T-helper 17 cell (primary cell): ENCODE measurements at regions not wholly inside any gene's neighbourhood (a gene's known extent, or its start where the extent isn't known, plus 50 kb on each side); places are given as distances from the start of the nearest gene placed in this dataset.
A peak's percentile ranks its signal among the peaks of the same experiment; 100 is the strongest.
"Not testable (repeated sequence)": the region's sequence is repeated elsewhere in the genome, so short reads cannot be mapped to it uniquely, and the experiment has no call there.

Experiments
- ATAC-seq: fragments of 150-1000 bp; cut with Tn5 transposase; 2 replicates; pipeline ENCODE4 v1.10.0; 2021; ENCODE audit warnings: mild to moderate bottlenecking, moderate library complexity
- DNase-seq, 3 donors: peaks; one replicate each; pipeline versions ENCODE4 v3.0.0 to v3.0.0-alpha.2; 2020 to 2021
- H3K9me3 ChIP-seq: one replicate; pipeline ENCODE4 v1.7.0; 2013; ENCODE audit warnings: low read length, mild to moderate bottlenecking; ENCODE audit not compliant: control insufficient read depth, poor library complexity, severe bottlenecking
- H3K27ac Mint-ChIP-seq: one replicate; pipeline ENCODE4 v1.8.0; 2022; ENCODE audit warnings: mild to moderate bottlenecking, moderate library complexity, mixed read lengths
- H3K27me3 Mint-ChIP-seq: one replicate; pipeline ENCODE4 v1.8.0; 2022; ENCODE audit warnings: mixed read lengths
- H3K36me3 Mint-ChIP-seq: one replicate; pipeline ENCODE4 v1.8.0; 2022; ENCODE audit warnings: low read depth, mixed read lengths
- H3K4me1 Mint-ChIP-seq: one replicate; pipeline ENCODE4 v1.8.0; 2022; ENCODE audit warnings: mild to moderate bottlenecking, mixed read lengths
- H3K4me3 Mint-ChIP-seq: one replicate; pipeline ENCODE4 v1.8.0; 2022; ENCODE audit warnings: mild to moderate bottlenecking, moderate library complexity, mixed read lengths

GRCh38 chr5:7271435-7272084 is 124.4 kb upstream of the ADCY2 start:
- H3K36me3 Mint-ChIP-seq: no peaks in the 10 kb centered on the region
- ATAC-seq (no peak), DNase-seq (no peak)

GRCh38 chr5:7272408-7272965 is 123.5 kb upstream of the ADCY2 start:
- H3K27ac Mint-ChIP-seq: no peak overlapping the region

More at GRCh38 chr5:7271435-7272084, 124.4 kb upstream of the ADCY2 start:
- Mint-ChIP-seq H3K4me1 (peaks cover 3% of the 10 kb centered on the region), H3K27me3 (peaks cover 7% of the 10 kb centered on the region), H3K4me3 (no peak overlapping the region), H3K27ac (no peak overlapping the region)
- no peaks in the 10 kb centered on the region for H3K9me3 ChIP-seq

GRCh38 chr5:7274203-7274602 is 121.7 kb upstream of the ADCY2 start:
- peaks cover 3% of the 10 kb centered on the region for H3K4me1 Mint-ChIP-seq
- no peak for DNase-seq
- H3K36me3 Mint-ChIP-seq: no peaks in the 10 kb centered on the region
- H3K9me3 ChIP-seq: no peaks in the 10 kb centered on the region
- no peak for ATAC-seq
- no peak overlapping the region for H3K4me3 Mint-ChIP-seq
- H3K27me3 Mint-ChIP-seq: peaks cover 4% of the 10 kb centered on the region
- no peak overlapping the region for H3K27ac Mint-ChIP-seq

More at GRCh38 chr5:7272408-7272965, 123.5 kb upstream of the ADCY2 start:
- H3K27me3 Mint-ChIP-seq: peaks cover 7% of the 10 kb centered on the region
- H3K4me1 Mint-ChIP-seq: peaks cover 3% of the 10 kb centered on the region
- ATAC-seq (no peak), DNase-seq (no peak)
- H3K36me3 Mint-ChIP-seq: no peaks in the 10 kb centered on the region
- no peaks in the 10 kb centered on the region for H3K9me3 ChIP-seq
- no peak overlapping the region for H3K4me3 Mint-ChIP-seq

- not testable (repeated sequence) for H3K27ac Mint-ChIP-seq, DNase-seq, H3K27me3 Mint-ChIP-seq, H3K36me3 Mint-ChIP-seq, H3K4me3 Mint-ChIP-seq, H3K9me3 ChIP-seq, ATAC-seq, H3K4me1 Mint-ChIP-seq
Observed at GRCh38 chr5:7289634-7290033, 106.3 kb upstream of the ADCY2 start.

GRCh38 chr5:7297821-7298220 is 98.1 kb upstream of the ADCY2 start:
- H3K9me3 ChIP-seq, H3K27me3 Mint-ChIP-seq, H3K4me3 Mint-ChIP-seq, ATAC-seq, H3K27ac Mint-ChIP-seq, DNase-seq, H3K4me1 Mint-ChIP-seq, H3K36me3 Mint-ChIP-seq: not testable (repeated sequence)

- H3K27me3 Mint-ChIP-seq, H3K4me1 Mint-ChIP-seq, H3K27ac Mint-ChIP-seq, H3K9me3 ChIP-seq, ATAC-seq, H3K36me3 Mint-ChIP-seq, H3K4me3 Mint-ChIP-seq, DNase-seq: not testable (repeated sequence)
Observed at GRCh38 chr5:7299731-7300130, 96.2 kb upstream of the ADCY2 start.

GRCh38 chr5:7305000-7305674 is 90.8 kb upstream of the ADCY2 start:
- H3K4me3 Mint-ChIP-seq, H3K27ac Mint-ChIP-seq, H3K4me1 Mint-ChIP-seq, H3K27me3 Mint-ChIP-seq, H3K36me3 Mint-ChIP-seq, DNase-seq, H3K9me3 ChIP-seq, ATAC-seq: not testable (repeated sequence)

GRCh38 chr5:7306556-7306955 is 89.4 kb upstream of the ADCY2 start:
- H3K4me3 Mint-ChIP-seq, H3K27me3 Mint-ChIP-seq, H3K9me3 ChIP-seq, H3K27ac Mint-ChIP-seq, DNase-seq, H3K4me1 Mint-ChIP-seq, H3K36me3 Mint-ChIP-seq: not testable (repeated sequence)
- ATAC-seq: peak; percentile 51

- H3K27ac Mint-ChIP-seq, H3K27me3 Mint-ChIP-seq, H3K4me1 Mint-ChIP-seq, DNase-seq, ATAC-seq, H3K9me3 ChIP-seq, H3K4me3 Mint-ChIP-seq, H3K36me3 Mint-ChIP-seq: not testable (repeated sequence)
Observed at GRCh38 chr5:7307709-7308108, 88.2 kb upstream of the ADCY2 start.

- not testable (repeated sequence) for H3K36me3 Mint-ChIP-seq, DNase-seq, H3K9me3 ChIP-seq, H3K4me3 Mint-ChIP-seq, H3K27ac Mint-ChIP-seq, ATAC-seq, H3K4me1 Mint-ChIP-seq
- H3K27me3 Mint-ChIP-seq: peaks cover 12% of the 10 kb centered on the region
Observed at GRCh38 chr5:7309715-7310114, 86.2 kb upstream of the ADCY2 start.

- not testable (repeated sequence) for ATAC-seq, H3K4me1 Mint-ChIP-seq, H3K36me3 Mint-ChIP-seq, DNase-seq, H3K9me3 ChIP-seq, H3K4me3 Mint-ChIP-seq, H3K27ac Mint-ChIP-seq
- peaks cover 12% of the 10 kb centered on the region for H3K27me3 Mint-ChIP-seq
Observed at GRCh38 chr5:7310656-7311055, 85.3 kb upstream of the ADCY2 start.

- Mint-ChIP-seq H3K4me1 (no peaks in the 10 kb centered on the region), H3K27ac (no peak overlapping the region)
Observed at GRCh38 chr5:7315118-7315517, 80.8 kb upstream of the ADCY2 start.

GRCh38 chr5:7317751-7318150 is 78.2 kb upstream of the ADCY2 start:
- Mint-ChIP-seq H3K36me3 (no peaks in the 10 kb centered on the region), H3K27ac (no peak overlapping the region), H3K27me3 (peaks cover 29% of the 10 kb centered on the region), H3K4me1 (no peaks in the 10 kb centered on the region), H3K4me3 (no peak overlapping the region)
- no peak for ATAC-seq
- no peaks in the 10 kb centered on the region for H3K9me3 ChIP-seq
- no peak for DNase-seq

More at GRCh38 chr5:7315118-7315517, 80.8 kb upstream of the ADCY2 start:
- no peak for DNase-seq
- H3K27me3 Mint-ChIP-seq: peaks cover 24% of the 10 kb centered on the region
- no peak for ATAC-seq
- H3K4me3 Mint-ChIP-seq: no peak overlapping the region
- no peaks in the 10 kb centered on the region for H3K9me3 ChIP-seq
- no peaks in the 10 kb centered on the region for H3K36me3 Mint-ChIP-seq
